ENCODE measurements at regions not wholly inside any gene's neighbourhood (a gene's known extent, or its start where the extent isn't known, plus 50 kb on each side); places are given as distances from the start of the nearest gene placed in this dataset.

DNA sequence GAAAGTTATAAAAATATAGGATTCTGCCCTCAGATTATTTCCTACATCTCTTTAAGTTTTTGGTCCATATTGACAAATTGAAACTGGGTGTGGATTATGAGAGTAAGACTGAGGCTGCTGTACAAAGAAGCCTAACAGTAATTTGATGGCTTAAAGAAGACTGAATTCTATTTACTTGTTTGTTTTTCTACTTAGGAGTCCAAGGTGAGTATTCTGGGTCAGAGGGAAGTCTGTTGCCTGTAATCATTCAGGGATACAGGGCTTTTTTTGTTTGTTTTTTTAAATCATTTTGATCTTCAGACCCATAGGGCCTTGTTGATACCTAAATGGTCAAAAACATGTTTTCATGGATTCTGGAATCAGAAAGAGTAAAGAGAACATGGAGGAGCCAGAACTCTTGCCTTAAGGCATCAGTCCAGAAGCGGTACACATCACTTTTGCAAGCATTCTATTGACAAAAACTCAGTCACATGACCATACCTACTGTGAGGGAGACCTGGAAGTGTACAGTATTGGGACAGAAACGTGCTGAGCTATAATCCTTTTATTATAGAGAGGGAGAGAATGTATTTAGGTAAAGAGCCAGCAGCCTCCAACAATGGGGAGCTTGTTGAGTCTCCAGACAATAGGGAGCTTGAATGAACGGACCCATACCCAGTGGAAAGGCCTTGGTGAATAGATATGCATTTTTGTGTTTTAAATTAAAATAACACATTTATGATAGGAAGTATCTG is 102.7 kb downstream of the LRRC70 start:
- peaks cover 2 to 23% (median 21%) of the 10 kb centered on the region in 3 experiments for H3K36me3 Mint-ChIP-seq (ENCODE audit: insufficient read depth in 1 of 3, low read depth in 3 of 3)
- no peak overlapping the region for H3K27ac ChIP-seq (ENCODE audit: insufficient read length, low read depth, low read length)
- peak overlapping the region in 1 of 3 experiments; percentile 34; a peak in 1 of 7 replicates for H3K27ac Mint-ChIP-seq

More for the DNA sequence above, 102.7 kb downstream of the LRRC70 start:
- no peak overlapping the region for H4K8ac ChIP-seq (replicated peaks; ENCODE audit: insufficient read length, low read depth, low read length)
- no peaks in the 10 kb centered on the region for H3K23me2 ChIP-seq (ENCODE audit: insufficient read length, low read depth, low read length, poor library complexity, severe bottlenecking)
- no CpG with 5 or more reads among the region's 3 CpGs for WGBS (ENCODE audit: extremely low coverage, insufficient read length, low lambda C conversion rate)
- Mint-ChIP-seq H3K9me3 (peaks cover 33 to 34% of the 10 kb centered on the region in 2 experiments), H3K4me1 (no peaks in the 10 kb centered on the region), H3K4me3 (no peak overlapping the region), H3K27me3 (ENCODE audit: low read depth) (no peaks in the 10 kb centered on the region)
- no peak overlapping the region for H3T11ph ChIP-seq (ENCODE audit: low read length)
- no peak overlapping the region for H2AFZ ChIP-seq (ENCODE audit: low read length)
- H3K9me3 ChIP-seq (ENCODE audit: control insufficient read depth, low read depth, low read length) = peaks cover 9% of the 10 kb centered on the region
- no peak overlapping the region for H4K91ac ChIP-seq (ENCODE audit: insufficient read length, low read depth, low read length)
- no peak overlapping the region for H2AK5ac ChIP-seq (ENCODE audit: insufficient read length, low read length)
- no peaks in the 10 kb centered on the region for H3K79me1 ChIP-seq (ENCODE audit: insufficient read depth, low read depth, low read length, poor library complexity, severe bottlenecking)
- H3K56ac ChIP-seq (ENCODE audit: insufficient read length, low read depth, low read length) = no peak overlapping the region
- no peak overlapping the region for H3K4me2 ChIP-seq (ENCODE audit: insufficient read depth, insufficient read length, low read length)
- no peak overlapping the region for H2BK15ac ChIP-seq (ENCODE audit: low read depth, low read length)
- no peaks in the 10 kb centered on the region for H4K20me1 ChIP-seq (ENCODE audit: control insufficient read depth, insufficient read depth, insufficient read length)
- no peak overlapping the region for H2BK20ac ChIP-seq (ENCODE audit: low read depth, low read length, poor library complexity, severe bottlenecking)
- H3K23ac ChIP-seq (ENCODE audit: insufficient read length, low read depth, low read length) = no peak overlapping the region
- H2BK5ac ChIP-seq (ENCODE audit: insufficient read length, low read length) = no peak overlapping the region
- H2BK120ac ChIP-seq (ENCODE audit: low read depth, low read length, poor library complexity, severe bottlenecking) = no peak overlapping the region
- TF ChIP-seq, protein P1, sequence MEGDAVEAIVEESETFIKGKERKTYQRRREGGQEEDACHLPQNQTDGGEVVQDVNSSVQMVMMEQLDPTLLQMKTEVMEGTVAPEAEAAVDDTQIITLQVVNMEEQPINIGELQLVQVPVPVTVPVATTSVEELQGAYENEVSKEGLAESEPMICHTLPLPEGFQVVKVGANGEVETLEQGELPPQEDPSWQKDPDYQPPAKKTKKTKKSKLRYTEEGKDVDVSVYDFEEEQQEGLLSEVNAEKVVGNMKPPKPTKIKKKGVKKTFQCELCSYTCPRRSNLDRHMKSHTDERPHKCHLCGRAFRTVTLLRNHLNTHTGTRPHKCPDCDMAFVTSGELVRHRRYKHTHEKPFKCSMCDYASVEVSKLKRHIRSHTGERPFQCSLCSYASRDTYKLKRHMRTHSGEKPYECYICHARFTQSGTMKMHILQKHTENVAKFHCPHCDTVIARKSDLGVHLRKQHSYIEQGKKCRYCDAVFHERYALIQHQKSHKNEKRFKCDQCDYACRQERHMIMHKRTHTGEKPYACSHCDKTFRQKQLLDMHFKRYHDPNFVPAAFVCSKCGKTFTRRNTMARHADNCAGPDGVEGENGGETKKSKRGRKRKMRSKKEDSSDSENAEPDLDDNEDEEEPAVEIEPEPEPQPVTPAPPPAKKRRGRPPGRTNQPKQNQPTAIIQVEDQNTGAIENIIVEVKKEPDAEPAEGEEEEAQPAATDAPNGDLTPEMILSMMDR (conservative IDR thresholded peaks at IDR 0.05) = no peak
- H4K5ac ChIP-seq (ENCODE audit: insufficient read length, low read depth, low read length) = no peak overlapping the region
- H3K14ac ChIP-seq (ENCODE audit: insufficient read depth, low read length) = no peak overlapping the region
- no peaks in the 10 kb centered on the region for H3K79me2 ChIP-seq (ENCODE audit: insufficient read depth, low read length)
- no peak for DNase-seq
- H2BK12ac ChIP-seq (ENCODE audit: insufficient read length, low read depth, low read length) = no peak overlapping the region
- H3K4ac ChIP-seq (ENCODE audit: low read depth, low read length) = no peak overlapping the region
- no peak overlapping the region for H3K9ac ChIP-seq (ENCODE audit: extremely low read depth, insufficient read length, low read length)
- H3K18ac ChIP-seq (ENCODE audit: insufficient read length, low read depth, low read length) = no peak overlapping the region
- H3K27me3 ChIP-seq (ENCODE audit: insufficient read depth, low read length) = no peaks in the 10 kb centered on the region
- no peaks in the 10 kb centered on the region for H3K4me1 ChIP-seq (ENCODE audit: insufficient read depth, low read length)

Measured in H9 (cell line).